Panc1 (cell line): ENCODE measurements at regions not wholly inside any gene's neighbourhood (a gene's known extent, or its start where the extent isn't known, plus 50 kb on each side); places are given as distances from the start of the nearest gene placed in this dataset.

ENCODE experiments used
- POLR2AphosphoS5 ChIP-seq: IDR thresholded peaks from 2 replicates; pipeline ENCODE4 v1.6.1; 2012; ENCODE audit warnings: mild to moderate bottlenecking, low read depth, low read length, moderate library complexity
- SIN3A ChIP-seq: IDR thresholded peaks from 2 replicates; pipeline ENCODE4 v1.6.1; 2012; ENCODE audit warnings: low read depth, mild to moderate bottlenecking, low read length, moderate library complexity, borderline replicate concordance; ENCODE audit not compliant: insufficient read depth
- TCF7L2 ChIP-seq: IDR thresholded peaks from 2 replicates; pipeline ENCODE4 v1.6.1; 2011; ENCODE audit warnings: mild to moderate bottlenecking, low read depth, low read length, inconsistent platforms
- TF ChIP-seq, protein P1 (sequence below): fragments of 450-650 bp; IDR thresholded peaks from 2 replicates; pipeline ENCODE4 v1.5.1; 2017; ENCODE audit warnings: mild to moderate bottlenecking
- TF ChIP-seq, protein P2 (sequence below), 2 experiments: IDR thresholded peaks; 2 replicates each; pipeline ENCODE4 v1.6.1; 2011 to 2012; ENCODE audit warnings: low read depth in 2 of 2, control low read depth in 1 of 2, low read length in 1 of 2, mild to moderate bottlenecking in 1 of 2, moderate library complexity in 1 of 2; ENCODE audit not compliant: insufficient read depth in 1 of 2

DNA sequence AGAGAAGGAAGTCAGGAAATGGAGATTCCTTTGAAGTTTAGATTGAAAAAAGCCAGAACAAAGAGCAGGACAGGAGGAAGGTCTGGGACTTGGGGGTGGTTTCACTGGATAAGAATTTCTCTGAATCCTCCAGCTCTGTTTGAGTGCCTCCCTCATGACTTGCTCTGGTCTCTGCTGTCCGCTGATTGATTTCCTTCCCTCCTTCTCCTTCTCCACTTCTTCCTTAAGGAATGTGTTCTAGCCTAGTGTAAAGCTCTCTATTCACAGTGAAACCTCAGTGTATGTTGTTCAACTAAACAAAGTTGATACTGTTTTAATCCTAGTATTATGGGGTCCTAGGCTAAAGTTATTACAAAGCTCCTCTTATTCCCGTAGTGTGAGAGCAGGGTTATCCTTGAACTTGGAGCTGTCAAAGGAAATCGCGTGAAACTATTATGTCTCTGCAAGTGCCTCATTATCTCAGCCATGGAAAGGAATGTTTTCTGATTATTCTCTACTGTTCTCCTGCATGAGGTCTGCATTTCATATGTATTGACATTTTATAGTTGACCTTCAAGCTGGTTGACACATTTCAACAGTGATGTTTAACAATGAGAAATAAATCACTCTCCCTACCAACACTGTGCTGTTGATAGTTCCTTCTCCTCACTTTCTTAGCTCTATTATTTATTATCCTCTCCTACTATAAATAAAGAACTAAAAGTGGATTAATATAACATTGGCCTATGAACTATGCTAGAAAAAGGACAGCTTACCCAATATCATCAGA, 82.7 kb upstream of the KCTD3 start:
- TF ChIP-seq, protein P1, sequence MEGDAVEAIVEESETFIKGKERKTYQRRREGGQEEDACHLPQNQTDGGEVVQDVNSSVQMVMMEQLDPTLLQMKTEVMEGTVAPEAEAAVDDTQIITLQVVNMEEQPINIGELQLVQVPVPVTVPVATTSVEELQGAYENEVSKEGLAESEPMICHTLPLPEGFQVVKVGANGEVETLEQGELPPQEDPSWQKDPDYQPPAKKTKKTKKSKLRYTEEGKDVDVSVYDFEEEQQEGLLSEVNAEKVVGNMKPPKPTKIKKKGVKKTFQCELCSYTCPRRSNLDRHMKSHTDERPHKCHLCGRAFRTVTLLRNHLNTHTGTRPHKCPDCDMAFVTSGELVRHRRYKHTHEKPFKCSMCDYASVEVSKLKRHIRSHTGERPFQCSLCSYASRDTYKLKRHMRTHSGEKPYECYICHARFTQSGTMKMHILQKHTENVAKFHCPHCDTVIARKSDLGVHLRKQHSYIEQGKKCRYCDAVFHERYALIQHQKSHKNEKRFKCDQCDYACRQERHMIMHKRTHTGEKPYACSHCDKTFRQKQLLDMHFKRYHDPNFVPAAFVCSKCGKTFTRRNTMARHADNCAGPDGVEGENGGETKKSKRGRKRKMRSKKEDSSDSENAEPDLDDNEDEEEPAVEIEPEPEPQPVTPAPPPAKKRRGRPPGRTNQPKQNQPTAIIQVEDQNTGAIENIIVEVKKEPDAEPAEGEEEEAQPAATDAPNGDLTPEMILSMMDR = no peak
- no peak for TF ChIP-seq POLR2AphosphoS5
- no peak for TF ChIP-seq TCF7L2
- TF ChIP-seq SIN3A = no peak
- TF ChIP-seq, protein P2, sequence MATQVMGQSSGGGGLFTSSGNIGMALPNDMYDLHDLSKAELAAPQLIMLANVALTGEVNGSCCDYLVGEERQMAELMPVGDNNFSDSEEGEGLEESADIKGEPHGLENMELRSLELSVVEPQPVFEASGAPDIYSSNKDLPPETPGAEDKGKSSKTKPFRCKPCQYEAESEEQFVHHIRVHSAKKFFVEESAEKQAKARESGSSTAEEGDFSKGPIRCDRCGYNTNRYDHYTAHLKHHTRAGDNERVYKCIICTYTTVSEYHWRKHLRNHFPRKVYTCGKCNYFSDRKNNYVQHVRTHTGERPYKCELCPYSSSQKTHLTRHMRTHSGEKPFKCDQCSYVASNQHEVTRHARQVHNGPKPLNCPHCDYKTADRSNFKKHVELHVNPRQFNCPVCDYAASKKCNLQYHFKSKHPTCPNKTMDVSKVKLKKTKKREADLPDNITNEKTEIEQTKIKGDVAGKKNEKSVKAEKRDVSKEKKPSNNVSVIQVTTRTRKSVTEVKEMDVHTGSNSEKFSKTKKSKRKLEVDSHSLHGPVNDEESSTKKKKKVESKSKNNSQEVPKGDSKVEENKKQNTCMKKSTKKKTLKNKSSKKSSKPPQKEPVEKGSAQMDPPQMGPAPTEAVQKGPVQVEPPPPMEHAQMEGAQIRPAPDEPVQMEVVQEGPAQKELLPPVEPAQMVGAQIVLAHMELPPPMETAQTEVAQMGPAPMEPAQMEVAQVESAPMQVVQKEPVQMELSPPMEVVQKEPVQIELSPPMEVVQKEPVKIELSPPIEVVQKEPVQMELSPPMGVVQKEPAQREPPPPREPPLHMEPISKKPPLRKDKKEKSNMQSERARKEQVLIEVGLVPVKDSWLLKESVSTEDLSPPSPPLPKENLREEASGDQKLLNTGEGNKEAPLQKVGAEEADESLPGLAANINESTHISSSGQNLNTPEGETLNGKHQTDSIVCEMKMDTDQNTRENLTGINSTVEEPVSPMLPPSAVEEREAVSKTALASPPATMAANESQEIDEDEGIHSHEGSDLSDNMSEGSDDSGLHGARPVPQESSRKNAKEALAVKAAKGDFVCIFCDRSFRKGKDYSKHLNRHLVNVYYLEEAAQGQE (IDR thresholded peaks at IDR 0.05; ENCODE audit: insufficient read depth in 1 of 2, low read depth in 2 of 2, low read length in 1 of 2) = no peak
